ENCODE measurements at regions not wholly inside any gene's neighbourhood (a gene's known extent, or its start where the extent isn't known, plus 50 kb on each side); places are given as distances from the start of the nearest gene placed in this dataset.

DNA sequence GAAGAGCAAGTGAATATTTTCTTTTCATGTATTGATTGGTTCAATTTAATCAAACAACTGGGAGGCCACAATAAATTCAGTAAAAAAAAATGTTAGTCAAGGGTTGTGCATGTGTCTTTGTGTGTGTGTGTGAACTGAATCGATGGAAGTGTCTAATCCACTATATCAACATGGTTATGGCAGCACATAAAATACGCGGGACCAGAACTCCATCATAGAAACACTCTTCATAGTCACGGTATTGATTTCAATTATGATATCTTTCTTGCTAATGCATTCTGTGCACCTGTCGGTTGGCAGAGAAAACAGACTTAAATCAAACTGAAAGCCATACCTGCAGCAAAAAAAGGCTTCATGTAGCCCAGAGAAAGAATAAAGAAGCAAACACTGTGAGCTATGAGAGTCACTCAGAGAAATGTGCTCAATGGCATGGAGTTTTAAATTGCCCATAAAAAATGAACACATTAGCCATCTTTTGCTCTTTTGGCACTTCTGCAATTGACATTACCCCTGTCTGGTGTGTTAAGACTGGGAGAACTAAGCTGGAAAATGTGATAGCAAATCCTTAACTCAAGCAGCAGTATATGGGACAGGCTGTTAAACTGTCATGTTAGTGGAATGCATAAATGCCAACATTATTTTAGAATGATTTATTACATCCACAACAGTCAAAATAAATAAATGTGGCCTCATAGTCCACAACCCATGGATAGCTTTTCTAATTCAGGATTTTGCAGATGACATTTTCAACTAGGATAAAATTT lies 642.4 kb upstream of the C9orf72 start:
- no peaks in the 10 kb centered on the region for H3K79me1 ChIP-seq (ENCODE audit: insufficient read depth, low read depth, low read length, poor library complexity, severe bottlenecking)
- H3K9me3 Mint-ChIP-seq: no peaks in the 10 kb centered on the region
- WGBS (ENCODE audit: extremely low coverage, insufficient read length, low lambda C conversion rate): no CpG with 5 or more reads among the region's 5 CpGs

More for the DNA sequence above, 642.4 kb upstream of the C9orf72 start:
- Histone ChIP-seq H3K56ac (ENCODE audit: insufficient read length, low read depth, low read length) (no peak overlapping the region), H4K5ac (ENCODE audit: insufficient read length, low read depth, low read length) (no peak overlapping the region), H2BK120ac (ENCODE audit: low read depth, low read length, poor library complexity, severe bottlenecking) (no peak overlapping the region), H3K9me3 (ENCODE audit: control insufficient read depth, low read depth, low read length) (no peaks in the 10 kb centered on the region), H3K27me3 (ENCODE audit: insufficient read depth, low read length) (no peaks in the 10 kb centered on the region), H3K79me2 (ENCODE audit: insufficient read depth, low read length) (no peaks in the 10 kb centered on the region), H3K18ac (ENCODE audit: insufficient read length, low read depth, low read length) (no peak overlapping the region), H3K9ac (ENCODE audit: extremely low read depth, insufficient read length, low read length) (no peak overlapping the region), H2BK12ac (ENCODE audit: insufficient read length, low read depth, low read length) (no peak overlapping the region), H4K91ac (ENCODE audit: insufficient read length, low read depth, low read length) (no peak overlapping the region), H2BK5ac (ENCODE audit: insufficient read length, low read length) (no peak overlapping the region), H3K4me1 (ENCODE audit: insufficient read depth, low read length) (no peaks in the 10 kb centered on the region), H2BK20ac (ENCODE audit: low read depth, low read length, poor library complexity, severe bottlenecking) (no peak overlapping the region), H4K20me1 (ENCODE audit: control insufficient read depth, insufficient read depth, insufficient read length) (no peaks in the 10 kb centered on the region), H2AFZ (ENCODE audit: low read length) (no peak overlapping the region), H2AK5ac (ENCODE audit: insufficient read length, low read length) (no peak overlapping the region), H2BK15ac (ENCODE audit: low read depth, low read length) (no peak overlapping the region), H3K4me2 (ENCODE audit: insufficient read depth, insufficient read length, low read length) (no peak overlapping the region), H3K23ac (ENCODE audit: insufficient read length, low read depth, low read length) (no peak overlapping the region), H3T11ph (ENCODE audit: low read length) (no peak overlapping the region), H3K4ac (ENCODE audit: low read depth, low read length) (no peak overlapping the region), H3K14ac (ENCODE audit: insufficient read depth, low read length) (no peak overlapping the region), H3K23me2 (ENCODE audit: insufficient read length, low read depth, low read length, poor library complexity, severe bottlenecking) (no peaks in the 10 kb centered on the region), H3K27ac (ENCODE audit: insufficient read length, low read depth, low read length) (no peak overlapping the region), H4K8ac (replicated peaks; ENCODE audit: insufficient read length, low read depth, low read length) (no peak overlapping the region)
- Mint-ChIP-seq H3K4me1 (peaks cover 7% of the 10 kb centered on the region in 2 experiments; a peak in 3 of 4 replicates), H3K27me3 (ENCODE audit: low read depth) (no peaks in the 10 kb centered on the region), H3K4me3 (no peak overlapping the region), H3K36me3 (ENCODE audit: insufficient read depth in 1 of 3, low read depth in 3 of 3) (no peaks in the 10 kb centered on the region), H3K27ac (no peak overlapping the region)
- TF ChIP-seq, protein P1, sequence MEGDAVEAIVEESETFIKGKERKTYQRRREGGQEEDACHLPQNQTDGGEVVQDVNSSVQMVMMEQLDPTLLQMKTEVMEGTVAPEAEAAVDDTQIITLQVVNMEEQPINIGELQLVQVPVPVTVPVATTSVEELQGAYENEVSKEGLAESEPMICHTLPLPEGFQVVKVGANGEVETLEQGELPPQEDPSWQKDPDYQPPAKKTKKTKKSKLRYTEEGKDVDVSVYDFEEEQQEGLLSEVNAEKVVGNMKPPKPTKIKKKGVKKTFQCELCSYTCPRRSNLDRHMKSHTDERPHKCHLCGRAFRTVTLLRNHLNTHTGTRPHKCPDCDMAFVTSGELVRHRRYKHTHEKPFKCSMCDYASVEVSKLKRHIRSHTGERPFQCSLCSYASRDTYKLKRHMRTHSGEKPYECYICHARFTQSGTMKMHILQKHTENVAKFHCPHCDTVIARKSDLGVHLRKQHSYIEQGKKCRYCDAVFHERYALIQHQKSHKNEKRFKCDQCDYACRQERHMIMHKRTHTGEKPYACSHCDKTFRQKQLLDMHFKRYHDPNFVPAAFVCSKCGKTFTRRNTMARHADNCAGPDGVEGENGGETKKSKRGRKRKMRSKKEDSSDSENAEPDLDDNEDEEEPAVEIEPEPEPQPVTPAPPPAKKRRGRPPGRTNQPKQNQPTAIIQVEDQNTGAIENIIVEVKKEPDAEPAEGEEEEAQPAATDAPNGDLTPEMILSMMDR (conservative IDR thresholded peaks at IDR 0.05): no peak
- DNase-seq: no peak

Measured in H9 (cell line).